ENCODE measurements at regions not wholly inside any gene's neighbourhood (a gene's known extent, or its start where the extent isn't known, plus 50 kb on each side); places are given as distances from the start of the nearest gene placed in this dataset.
A peak's percentile ranks its signal among the peaks of the same experiment; 100 is the strongest.
"Not testable (repeated sequence)": the region's sequence is repeated elsewhere in the genome, so short reads cannot be mapped to it uniquely, and the experiment has no call there.

DNA sequence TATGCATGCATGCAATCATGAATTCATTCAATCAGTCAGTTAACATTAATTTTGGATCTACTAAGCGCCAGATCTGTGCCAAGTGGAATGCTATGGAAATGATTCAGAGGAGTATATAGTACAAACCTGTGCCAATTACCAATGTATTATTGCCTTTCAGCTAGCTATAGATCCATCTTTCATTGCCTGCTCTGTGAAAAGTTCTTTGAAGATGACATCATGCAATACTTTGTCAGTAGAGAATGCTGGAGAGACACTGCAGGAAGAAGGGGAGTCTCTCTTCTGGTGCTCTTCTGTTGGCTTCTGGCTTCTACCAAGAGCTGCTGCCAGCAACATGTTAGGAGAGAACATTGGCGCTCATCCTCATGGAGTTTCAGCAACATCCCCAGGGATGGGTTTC, 81.0 kb upstream of the LMCD1 start:
- DNase-seq (ENCODE audit: low read depth): no peak

DNA sequence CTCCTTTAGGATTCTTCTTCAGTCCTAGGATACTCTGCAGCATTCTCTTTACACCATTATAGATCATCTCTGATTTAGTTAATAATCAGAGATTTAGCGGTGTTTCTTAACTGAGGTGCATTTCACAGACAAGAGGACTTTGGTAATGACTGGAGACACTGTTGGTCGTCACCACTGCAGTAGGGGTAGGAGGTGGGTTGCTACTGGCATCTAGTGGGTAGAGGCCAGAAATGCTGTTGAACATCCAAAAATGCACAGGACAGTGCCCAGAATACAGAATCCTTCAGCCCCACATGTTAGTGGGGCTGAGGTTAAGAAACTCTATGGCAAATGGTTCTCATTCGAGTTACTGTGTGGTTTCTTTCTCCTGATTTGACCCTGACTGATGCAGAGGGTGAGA, 80.4 kb upstream of the LMCD1 start:
- no peak for DNase-seq (ENCODE audit: low read depth)

DNA sequence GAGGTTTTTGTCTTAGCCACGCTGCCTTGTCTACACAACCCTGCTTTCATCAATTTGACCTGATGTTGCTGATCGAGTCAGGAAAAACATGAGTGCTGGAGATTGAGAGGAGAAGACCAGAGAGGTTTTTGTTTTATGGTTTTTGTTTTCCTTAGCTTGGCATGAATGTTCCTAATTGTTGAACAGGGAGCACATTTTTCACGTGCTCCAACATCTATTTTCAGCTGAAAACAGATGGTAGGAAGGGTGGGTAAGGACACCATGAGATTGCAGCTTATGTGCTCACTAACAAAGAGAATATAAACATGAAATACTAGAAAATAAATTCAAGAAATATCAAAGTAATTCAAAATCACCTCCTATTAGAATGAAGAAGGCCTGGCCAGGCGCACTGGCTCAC, 79.9 kb upstream of the LMCD1 start:
- no peak for DNase-seq (ENCODE audit: low read depth)

DNA sequence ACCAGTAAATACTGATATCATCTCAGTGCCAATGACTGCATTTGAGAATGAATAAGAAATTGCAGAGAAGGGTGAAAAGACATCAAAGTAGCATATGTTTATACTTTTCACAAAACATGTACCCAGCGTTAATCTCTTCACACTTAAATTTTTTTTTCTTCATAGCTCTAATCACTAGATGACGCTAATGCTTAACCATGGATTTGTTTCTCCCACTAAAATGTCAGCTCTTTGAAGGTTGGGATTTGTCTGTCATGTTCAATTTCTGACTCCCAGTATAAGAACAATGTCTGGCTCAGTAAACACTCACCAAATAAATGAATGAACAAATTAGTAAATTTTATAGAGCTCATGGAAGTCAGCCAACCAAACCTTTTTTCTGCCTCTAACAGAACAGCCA, 78.3 kb upstream of the LMCD1 start:
- DNase-seq (ENCODE audit: low read depth): no peak

- no peak for DNase-seq (ENCODE audit: low read depth)
Observed at GRCh38 chr3:8424281-8424680, 77.3 kb upstream of the LMCD1 start.

DNA sequence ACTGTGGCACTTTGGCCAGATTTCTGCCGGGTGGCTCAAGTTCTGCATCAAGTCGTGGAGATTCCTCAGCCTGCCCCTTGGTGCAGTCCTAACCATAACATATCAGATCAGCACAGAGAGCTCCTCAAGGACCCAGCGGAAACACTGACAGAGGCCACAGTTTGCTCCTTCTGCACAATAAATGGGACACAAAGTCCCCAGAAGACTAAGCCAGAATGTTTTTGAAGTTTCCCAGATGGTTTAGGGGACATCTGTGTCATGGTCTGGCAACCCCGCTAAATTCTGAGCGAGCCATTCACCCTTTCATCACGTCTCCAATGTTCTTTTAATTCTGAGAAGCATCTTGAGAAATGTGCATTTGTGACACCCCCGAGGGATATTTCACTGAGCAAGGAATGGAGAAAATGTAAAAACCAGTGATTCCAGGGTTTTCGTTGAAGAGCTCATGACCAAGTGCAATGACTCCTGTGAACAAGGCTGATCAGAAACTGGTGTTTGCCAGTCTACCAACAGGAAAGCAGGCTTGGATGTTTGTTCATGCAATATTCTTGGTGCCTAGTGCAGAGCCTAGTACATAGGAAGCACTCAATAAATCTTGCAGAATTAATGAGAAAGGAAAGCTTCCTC, 64.8 kb upstream of the LMCD1 start:
- DNase-seq (ENCODE audit: low read depth): no peak

- no peak for DNase-seq (ENCODE audit: low read depth)
Observed at GRCh38 chr3:8438507-8439079, 63.0 kb upstream of the LMCD1 start.

GRCh38 chr3:8440142-8440541, 61.5 kb upstream of the LMCD1 start:
- DNase-seq (ENCODE audit: low read depth): not testable (repeated sequence)

DNA sequence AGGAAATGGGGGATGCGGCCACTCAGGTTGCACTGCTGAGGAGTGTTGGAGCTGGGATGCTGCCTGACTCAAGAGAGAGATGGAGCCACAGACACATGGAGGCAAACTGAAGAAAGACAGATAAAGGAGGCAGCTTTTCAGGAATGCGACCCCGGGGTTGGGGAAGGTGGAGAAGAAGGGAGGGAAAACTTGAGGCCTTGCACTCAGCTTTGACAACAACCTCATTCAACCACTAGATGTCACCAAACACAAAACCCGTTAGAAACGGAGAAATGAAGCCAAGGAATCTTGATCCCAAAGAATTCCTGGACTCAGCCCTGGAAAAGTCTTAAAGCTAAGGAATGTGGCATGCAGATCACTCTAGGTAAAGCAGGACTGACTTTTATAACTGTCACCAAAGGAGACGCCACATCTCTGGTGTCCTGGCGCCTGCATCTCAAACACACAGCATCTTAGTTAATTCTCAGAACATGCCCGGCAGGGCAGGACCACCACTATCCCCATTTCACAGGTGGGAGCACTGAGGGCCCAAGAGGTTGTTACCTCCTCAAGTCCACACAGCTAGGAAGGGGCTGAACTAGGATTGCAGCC, 59.6 kb upstream of the LMCD1 start:
- peak; percentile 71 for DNase-seq (ENCODE audit: low read depth)

DNA sequence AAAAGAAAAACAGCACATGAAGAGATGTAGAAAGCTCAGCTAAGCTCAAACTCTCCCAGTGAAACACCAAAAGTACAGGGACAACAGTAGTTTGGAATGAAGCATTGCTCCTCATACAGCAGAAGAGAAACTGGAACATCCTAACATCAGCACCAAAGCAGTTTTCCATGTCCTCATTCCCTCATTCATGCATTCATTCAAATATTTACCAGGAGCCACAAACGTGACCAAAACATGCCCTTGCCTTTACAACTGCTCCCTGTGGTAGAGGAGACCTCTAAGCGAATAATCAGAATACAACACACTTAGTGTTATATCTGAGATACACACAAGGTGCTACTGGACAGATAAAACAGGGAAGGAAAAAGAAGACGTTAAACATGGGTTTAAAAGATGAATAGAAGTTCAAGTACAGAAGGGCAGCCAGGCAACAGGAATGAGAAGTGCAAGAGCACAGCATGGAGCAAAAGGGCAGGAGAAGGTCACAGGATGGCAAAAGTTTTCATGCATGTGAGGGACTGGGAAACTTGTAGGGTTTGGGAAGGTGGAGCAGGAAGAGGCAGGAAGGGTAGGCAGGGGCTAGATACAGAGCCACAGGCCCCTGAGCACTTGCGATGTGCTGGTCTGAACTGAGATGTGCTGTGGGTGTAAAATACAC, 58.5 kb upstream of the LMCD1 start:
- no peak for DNase-seq (ENCODE audit: low read depth)

GRCh38 chr3:8443829-8444791, 57.5 kb upstream of the LMCD1 start:
- DNase-seq (ENCODE audit: low read depth): peak; percentile 62

DNA sequence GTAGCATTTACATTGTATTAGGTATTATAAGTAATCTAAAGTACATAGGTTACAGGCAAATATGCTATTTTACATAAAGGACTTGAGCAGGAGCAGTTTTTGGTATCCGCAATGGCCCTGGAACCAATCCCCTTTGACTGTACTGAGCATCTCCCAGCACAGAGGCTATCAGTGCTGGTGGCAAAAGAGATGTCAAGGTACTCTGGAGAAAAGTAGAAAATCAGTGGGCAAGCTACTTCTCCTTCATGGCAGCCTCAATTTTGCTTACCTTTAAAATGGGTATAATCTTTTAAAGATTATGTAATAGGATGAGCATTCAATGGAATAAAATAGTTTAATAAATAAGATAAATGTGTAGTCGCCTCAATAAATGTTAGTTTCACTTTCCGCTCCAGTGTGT, 56.7 kb upstream of the LMCD1 start:
- no peak for DNase-seq (ENCODE audit: low read depth)

- DNase-seq (ENCODE audit: low read depth): peak; percentile 70
Observed at GRCh38 chr3:8445861-8446260, 55.8 kb upstream of the LMCD1 start.

DNA sequence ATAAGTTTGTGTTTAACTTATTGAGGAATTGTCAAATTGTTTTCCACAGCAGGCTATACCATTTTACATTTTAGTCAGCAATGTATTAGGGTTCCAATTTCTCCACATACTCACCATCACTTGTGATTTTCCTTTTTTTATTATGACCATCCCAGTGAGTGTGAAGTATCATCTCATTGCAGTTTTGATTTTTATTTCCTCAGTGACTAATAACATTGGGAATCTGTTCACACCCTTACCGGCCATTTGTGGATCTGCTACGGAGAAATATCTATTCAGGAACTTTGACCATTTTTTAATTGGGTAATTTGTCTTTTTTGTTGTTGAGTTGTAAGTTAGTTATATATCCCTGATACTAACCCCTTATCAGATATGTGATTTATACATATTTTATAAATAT, 54.8 kb upstream of the LMCD1 start:
- no peak for DNase-seq (ENCODE audit: low read depth)

DNA sequence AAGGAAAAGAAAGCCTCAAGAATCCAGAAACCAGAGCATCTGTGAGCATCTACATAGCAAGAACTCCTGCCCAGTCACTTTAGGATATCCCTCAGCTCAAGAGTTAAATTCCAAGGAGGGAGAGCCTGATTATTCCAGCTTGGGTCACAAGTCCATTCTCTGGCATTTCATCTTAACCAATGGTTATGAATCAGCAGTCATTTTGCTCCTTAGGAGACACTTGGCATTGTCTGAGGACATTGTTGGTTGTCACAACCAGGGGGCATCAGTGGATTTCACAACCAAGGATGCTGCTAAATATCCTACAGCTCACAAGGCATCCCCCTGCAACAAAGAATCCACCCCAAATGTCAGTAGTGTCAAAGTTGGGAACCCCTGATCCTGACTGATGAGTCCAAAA, 51.0 kb upstream of the LMCD1 start:
- no peak for DNase-seq (ENCODE audit: low read depth)

DNA sequence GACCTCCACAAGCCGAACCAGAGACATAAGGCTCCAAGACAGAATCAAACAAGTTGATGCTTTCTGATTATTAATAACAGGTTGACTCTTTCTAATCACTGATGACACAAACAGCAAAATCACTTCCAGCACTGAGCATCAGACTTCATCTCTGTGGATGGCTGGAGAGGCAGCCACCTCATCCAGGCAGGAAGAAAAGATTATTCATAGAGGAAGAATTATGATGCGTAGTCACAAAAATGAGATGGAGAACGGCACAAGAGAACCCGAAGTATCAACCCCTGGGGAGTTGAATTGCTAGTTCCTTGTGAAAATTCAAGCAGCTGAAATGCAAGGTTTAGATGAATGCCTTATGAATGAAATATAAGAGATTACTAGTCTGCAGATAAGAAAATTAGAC, 49.9 kb upstream of the LMCD1 start:
- no peak for DNase-seq (ENCODE audit: low read depth)
